CD4-positive, alpha-beta T cell (primary cell): ENCODE measurements at regions not wholly inside any gene's neighbourhood (a gene's known extent, or its start where the extent isn't known, plus 50 kb on each side); places are given as distances from the start of the nearest gene placed in this dataset.

Experiments
- ATAC-seq: fragments of 200-7000 bp; cut with Tn5 transposase; one replicate; pipeline ENCODE4 v1.10.0; 2022; ENCODE audit warnings: mild to moderate bottlenecking; ENCODE audit not compliant: poor library complexity
- CTCF ChIA-PET: fragments of 350-600 bp; sonication (Branson Sonifier 250); formaldehyde crosslinking; loops from one replicate; lab custom pipeline; 2021; ENCODE audit warnings: antibody characterized with exemption, inconsistent platforms; lab: Charles Lee
- POLR2A ChIA-PET: fragments of 350-600 bp; sonication (Branson Sonifier 250); formaldehyde crosslinking; loops from one replicate; lab custom pipeline; 2021; ENCODE audit warnings: antibody characterized with exemption, inconsistent platforms; lab: Charles Lee
- DNase-seq, 14 experiments: peaks; one replicate each; pipeline ENCODE4 v3.0.0-alpha.2; 2013 to 2020; ENCODE audit warnings: mixed read lengths in 2 of 14
- H3K27ac ChIP-seq, 2 donors: one replicate each; pipeline versions ENCODE4 v1.5.1 to v1.7.0; 2013; ENCODE audit warnings: low read length in 2 of 2, low read depth in 1 of 2, mild to moderate bottlenecking in 1 of 2
- H3K27me3 ChIP-seq, 2 experiments: 1 replicate in 1 of 2; 2 replicates in 1 of 2; pipeline versions ENCODE4 v1.6.1 to v1.7.0; 2013; ENCODE audit warnings: low read length in 2 of 2, control low read depth in 1 of 2, mild to moderate bottlenecking in 1 of 2, moderate library complexity in 1 of 2; ENCODE audit not compliant: insufficient read depth in 2 of 2, control insufficient read depth in 1 of 2
- H3K36me3 ChIP-seq: one replicate; pipeline ENCODE4 v1.6.1; 2013; ENCODE audit warnings: low read length, control low read depth; ENCODE audit not compliant: insufficient read depth
- H3K4me1 ChIP-seq: one replicate; pipeline ENCODE4 v1.6.1; 2013; ENCODE audit warnings: low read length, control low read depth; ENCODE audit not compliant: insufficient read depth
- H3K4me3 ChIP-seq: one replicate; pipeline ENCODE4 v1.5.1; 2013; ENCODE audit warnings: mild to moderate bottlenecking, low read length, moderate library complexity
- H3K9me3 ChIP-seq, 2 experiments: 1 replicate in 1 of 2; 2 replicates in 1 of 2; pipeline versions ENCODE4 v1.6.1 to v1.7.0; 2013; ENCODE audit warnings: low read length in 2 of 2, mild to moderate bottlenecking in 2 of 2, control low read depth in 1 of 2, moderate library complexity in 1 of 2; ENCODE audit not compliant: control insufficient read depth in 1 of 2, insufficient read depth in 1 of 2
- H3K27ac Mint-ChIP-seq: one replicate; pipeline ENCODE4 v1.8.0; 2020; ENCODE audit warnings: mixed read lengths
- H3K27me3 Mint-ChIP-seq: one replicate; pipeline ENCODE4 v1.8.0; 2021; ENCODE audit warnings: mixed read lengths
- H3K36me3 Mint-ChIP-seq: one replicate; pipeline ENCODE4 v1.8.0; 2021; ENCODE audit warnings: low read depth, mixed read lengths
- H3K4me1 Mint-ChIP-seq: one replicate; pipeline ENCODE4 v1.8.0; 2021; ENCODE audit warnings: low read depth, mixed read lengths
- H3K4me3 Mint-ChIP-seq: one replicate; pipeline ENCODE4 v1.8.0; 2020; ENCODE audit warnings: mild to moderate bottlenecking, mixed read lengths
- H3K9me3 Mint-ChIP-seq: one replicate; pipeline ENCODE4 v1.8.0; 2020; ENCODE audit warnings: mixed read lengths
- CTCF ChIP-seq: fragments of 200-600 bp; IDR thresholded peaks from one replicate; pipeline ENCODE4 v1.8.0; 2022; ENCODE audit warnings: antibody characterized with exemption, mild to moderate bottlenecking
- intact Hi-C, 2 experiments: fragments of 100-400 bp; cut with DNase I in 1 of 2; cut with micrococcal nuclease in 1 of 2; formaldehyde crosslinking; loops; one replicate each; pipeline versions ENCODE4 v1.15.1 to v1.9.0; 2023 to 2025; cut with DNase I, micrococcal nuclease

DNA sequence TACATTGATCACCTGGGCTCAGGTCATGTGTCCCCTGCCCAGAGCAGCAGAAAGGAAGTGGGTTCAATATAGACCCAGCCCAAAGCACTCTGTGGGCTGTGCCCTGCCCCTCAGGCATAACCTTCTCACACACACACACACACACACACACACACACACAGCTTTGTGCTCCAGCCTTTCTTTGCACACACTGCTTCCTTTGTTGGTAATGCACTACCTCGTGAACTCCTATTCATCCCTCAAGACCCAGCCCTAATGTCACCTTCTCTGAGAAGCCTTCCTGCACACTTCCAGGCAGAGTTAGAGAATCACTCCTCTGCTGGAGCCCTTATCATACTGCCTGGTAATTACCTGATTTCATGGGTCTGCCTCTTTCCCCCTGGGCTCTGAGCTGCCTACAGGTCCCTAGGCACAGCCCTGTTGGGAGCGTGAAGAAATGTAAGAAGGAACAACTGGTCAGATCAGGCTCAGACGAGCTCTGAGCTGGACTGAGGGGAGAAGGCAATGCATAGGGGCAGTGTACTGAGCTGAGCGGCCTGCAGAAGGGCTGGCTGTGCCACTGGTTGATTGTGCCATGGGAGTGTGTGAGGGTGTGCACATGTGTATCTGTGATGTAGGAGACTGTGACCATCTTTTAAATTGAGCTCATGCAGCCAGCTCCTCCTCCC is 210.3 kb downstream of the GLI2 start:
- H3K4me1 ChIP-seq: no peaks in the 10 kb centered on the region
- H3K4me3 ChIP-seq: no peak overlapping the region
- Mint-ChIP-seq H3K4me3 (no peak overlapping the region), H3K27me3 (no peaks in the 10 kb centered on the region), H3K27ac (no peak overlapping the region), H3K36me3 (no peaks in the 10 kb centered on the region), H3K4me1 (no peaks in the 10 kb centered on the region), H3K9me3 (no peaks in the 10 kb centered on the region)
- ChIA-PET POLR2A (no interaction called here), CTCF (no interaction called here)
- H3K9me3 ChIP-seq: no peaks in the 10 kb centered on the region
- no peak for TF ChIP-seq CTCF
- no peaks in the 10 kb centered on the region for H3K36me3 ChIP-seq
- DNase-seq (no peak), ATAC-seq (no peak)
- H3K27ac ChIP-seq: no peak overlapping the region
- no peaks in the 10 kb centered on the region for H3K27me3 ChIP-seq
- intact Hi-C loops: no loop called here

DNA sequence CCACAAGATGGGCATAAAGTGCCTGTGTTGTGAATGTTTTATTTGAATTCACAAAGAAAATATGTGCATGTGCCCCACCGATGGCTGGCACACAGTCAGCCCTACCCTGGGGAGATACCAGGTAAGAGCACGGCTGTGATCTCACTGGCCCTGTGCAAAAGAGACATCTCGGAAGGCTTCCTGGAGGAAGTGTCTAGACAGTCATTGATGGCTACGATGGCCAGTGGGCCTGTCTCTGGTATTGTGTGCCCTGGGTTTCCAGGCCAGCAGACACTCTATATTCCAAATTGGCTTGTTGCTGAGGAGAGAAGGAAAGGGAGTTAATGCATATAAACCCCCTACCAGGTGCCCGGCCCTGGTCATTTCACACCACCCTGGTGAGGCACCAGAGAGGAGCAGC is 211.7 kb downstream of the GLI2 start:
- intact Hi-C loops: no loop called here
- no peaks in the 10 kb centered on the region for H3K27me3 Mint-ChIP-seq
- no peak for ATAC-seq
- H3K36me3 Mint-ChIP-seq: no peaks in the 10 kb centered on the region
- H3K27me3 ChIP-seq: no peaks in the 10 kb centered on the region
- H3K9me3 Mint-ChIP-seq: no peaks in the 10 kb centered on the region
- H3K27ac Mint-ChIP-seq: no peak overlapping the region
- H3K4me3 Mint-ChIP-seq: no peak overlapping the region
- H3K9me3 ChIP-seq: no peaks in the 10 kb centered on the region
- no peak overlapping the region for H3K27ac ChIP-seq
- H3K4me1 Mint-ChIP-seq: no peaks in the 10 kb centered on the region
- no peak overlapping the region for H3K4me3 ChIP-seq
- POLR2A ChIA-PET: no interaction called here
- CTCF ChIA-PET: no interaction called here
- DNase-seq: no peak
- no peaks in the 10 kb centered on the region for H3K36me3 ChIP-seq
- H3K4me1 ChIP-seq: no peaks in the 10 kb centered on the region
- TF ChIP-seq CTCF: no peak

DNA sequence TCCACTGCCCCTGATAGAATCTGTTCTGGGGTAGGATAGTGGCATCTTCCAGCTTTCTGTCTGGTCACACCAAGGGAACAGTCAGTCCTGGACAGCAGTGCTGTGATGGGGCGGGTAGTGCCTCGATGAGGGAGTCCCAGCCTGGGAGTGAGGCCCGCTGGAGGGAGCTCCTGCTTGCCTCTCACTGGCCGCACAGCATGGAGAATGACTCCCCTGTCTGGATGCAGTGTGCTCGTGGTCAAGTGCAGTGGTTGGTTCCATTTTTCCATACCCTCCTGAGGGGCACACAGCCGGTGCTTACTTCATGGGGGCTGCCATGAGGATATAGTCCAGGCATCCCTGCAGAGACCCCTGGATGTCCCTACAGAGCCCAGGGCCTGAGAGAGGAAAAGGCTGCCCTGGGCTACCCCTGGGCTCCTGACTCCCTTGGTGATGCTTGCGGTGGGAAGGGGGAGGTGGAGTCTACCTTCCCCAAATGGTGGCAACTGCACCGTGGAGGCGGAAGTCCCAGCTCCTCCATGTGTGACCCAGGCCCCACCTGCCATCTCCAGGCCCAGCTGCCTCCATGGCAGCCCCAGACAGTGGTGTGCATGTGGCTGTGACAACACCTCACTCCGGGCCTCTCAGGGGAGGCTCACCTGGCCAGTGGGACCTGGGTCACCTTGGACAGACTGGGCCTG is 212.5 kb downstream of the GLI2 start:
- Histone ChIP-seq H3K36me3 (no peaks in the 10 kb centered on the region), H3K4me1 (no peaks in the 10 kb centered on the region), H3K9me3 (no peaks in the 10 kb centered on the region), H3K27ac (no peak overlapping the region), H3K27me3 (no peaks in the 10 kb centered on the region), H3K4me3 (no peak overlapping the region)
- no peak overlapping the region for H3K4me3 Mint-ChIP-seq
- CTCF ChIA-PET: no interaction called here
- POLR2A ChIA-PET: no interaction called here
- DNase-seq (no peak), ATAC-seq (no peak)
- no peak for TF ChIP-seq CTCF
- intact Hi-C loops: no loop called here
- no peaks in the 10 kb centered on the region for H3K9me3 Mint-ChIP-seq
- H3K4me1 Mint-ChIP-seq: no peaks in the 10 kb centered on the region
- no peaks in the 10 kb centered on the region for H3K27me3 Mint-ChIP-seq
- no peak overlapping the region for H3K27ac Mint-ChIP-seq
- H3K36me3 Mint-ChIP-seq: no peaks in the 10 kb centered on the region
